Dendritic cell treated with granulocyte-macrophage colony-stimulating factor and Interleukin-4, amounts not matched to agents 40 ng/mL and 50 ng/mL, for 4 days (primary cell): ENCODE measurements at regions not wholly inside any gene's neighbourhood (a gene's known extent, or its start where the extent isn't known, plus 50 kb on each side); places are given as distances from the start of the nearest gene placed in this dataset.
"Not testable (repeated sequence)": the region's sequence is repeated elsewhere in the genome, so short reads cannot be mapped to it uniquely, and the experiment has no call there.

ENCODE experiments used
- H3K27ac Mint-ChIP-seq: one replicate; pipeline ENCODE4 v1.8.0; 2022; ENCODE audit warnings: mild to moderate bottlenecking, mixed read lengths
- H3K27me3 Mint-ChIP-seq: one replicate; pipeline ENCODE4 v1.8.0; 2022; ENCODE audit warnings: mild to moderate bottlenecking, mixed read lengths
- H3K36me3 Mint-ChIP-seq: one replicate; pipeline ENCODE4 v1.8.0; 2022; ENCODE audit warnings: low read depth, mixed read lengths
- H3K4me1 Mint-ChIP-seq: one replicate; pipeline ENCODE4 v1.8.0; 2022; ENCODE audit warnings: low read depth, mixed read lengths
- H3K4me3 Mint-ChIP-seq: one replicate; pipeline ENCODE4 v1.8.0; 2022; ENCODE audit warnings: mild to moderate bottlenecking, moderate library complexity, mixed read lengths
- H3K9me3 Mint-ChIP-seq: one replicate; pipeline ENCODE4 v1.8.0; 2022; ENCODE audit warnings: mixed read lengths
- intact Hi-C: fragments of 100-400 bp; cut with micrococcal nuclease; formaldehyde crosslinking; loops from one replicate; pipeline ENCODE4 v1.15.0; 2022

GRCh38 chrX:149420566-149420965, 84.5 kb downstream of the IDS start:
- H3K27ac Mint-ChIP-seq, H3K36me3 Mint-ChIP-seq, intact Hi-C loops, H3K4me1 Mint-ChIP-seq, H3K4me3 Mint-ChIP-seq, H3K27me3 Mint-ChIP-seq: not testable (repeated sequence)
- H3K9me3 Mint-ChIP-seq, result peaks cover 13% of the 10 kb centered on the region

GRCh38 chrX:149398027-149398426, 107.1 kb downstream of the IDS start:
- Mint-ChIP-seq H3K4me1 (no peaks in the 10 kb centered on the region), H3K4me3 (no peak overlapping the region), H3K27ac (no peak overlapping the region), H3K27me3 (no peaks in the 10 kb centered on the region), H3K9me3 (no peaks in the 10 kb centered on the region), H3K36me3 (no peaks in the 10 kb centered on the region)
- intact Hi-C loops, result no loop called here

DNA sequence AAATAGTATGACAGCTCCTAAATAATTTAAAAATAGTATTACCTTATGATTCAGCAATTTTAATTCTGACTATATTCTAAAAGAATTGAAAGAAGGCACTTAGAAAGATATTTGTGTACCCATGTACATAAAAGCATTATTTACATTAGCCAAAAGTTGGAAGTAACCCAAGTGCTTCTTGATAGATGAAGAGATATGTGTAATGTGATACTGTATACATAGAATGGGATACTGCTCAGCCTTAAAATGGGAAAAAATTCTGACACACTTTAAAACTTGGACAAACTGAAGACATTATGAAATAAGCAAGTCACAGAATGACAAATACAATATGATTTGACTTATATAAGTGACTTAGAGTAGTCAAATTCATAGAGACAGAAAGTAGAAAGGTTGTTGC, 112.2 kb downstream of the IDS start:
- no peaks in the 10 kb centered on the region for H3K4me1 Mint-ChIP-seq
- intact Hi-C loops, result no loop called here
- H3K36me3 Mint-ChIP-seq, result no peaks in the 10 kb centered on the region
- H3K27ac Mint-ChIP-seq, result no peak overlapping the region
- H3K4me3 Mint-ChIP-seq, result no peak overlapping the region
- H3K27me3 Mint-ChIP-seq, result no peaks in the 10 kb centered on the region
- no peaks in the 10 kb centered on the region for H3K9me3 Mint-ChIP-seq

GRCh38 chrX:149383852-149384251, 121.3 kb downstream of the IDS start:
- Mint-ChIP-seq H3K27ac (no peak overlapping the region), H3K4me3 (no peak overlapping the region), H3K36me3 (no peaks in the 10 kb centered on the region), H3K27me3 (no peaks in the 10 kb centered on the region), H3K4me1 (no peaks in the 10 kb centered on the region), H3K9me3 (no peaks in the 10 kb centered on the region)
- intact Hi-C loops, result no loop called here

- Mint-ChIP-seq H3K27ac (no peak overlapping the region), H3K4me1 (no peaks in the 10 kb centered on the region)
Observed at GRCh38 chrX:149374751-149375150, 130.4 kb downstream of the IDS start.

DNA sequence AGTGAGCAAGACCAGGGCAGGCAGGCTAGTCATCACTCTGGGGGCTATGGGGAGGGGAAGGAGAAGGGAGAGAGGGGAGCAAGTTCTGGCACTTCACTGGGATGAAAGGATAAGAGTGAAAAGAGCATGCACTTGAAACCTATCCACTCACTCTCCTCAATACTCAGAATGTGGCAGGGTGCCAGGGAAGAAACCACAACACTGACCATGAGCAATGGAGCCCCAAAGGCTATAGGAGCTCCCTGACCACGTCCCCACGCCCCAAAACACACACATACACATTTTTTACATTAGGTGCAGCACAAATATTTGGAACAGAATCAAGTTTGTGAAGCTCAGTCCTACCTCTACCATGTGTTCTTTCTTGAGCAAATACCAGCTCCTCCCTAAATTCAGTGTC, 132.2 kb downstream of the IDS start:
- no peak overlapping the region for H3K27ac Mint-ChIP-seq
- no peaks in the 10 kb centered on the region for H3K36me3 Mint-ChIP-seq
- no peak overlapping the region for H3K4me3 Mint-ChIP-seq
- no peaks in the 10 kb centered on the region for H3K9me3 Mint-ChIP-seq
- intact Hi-C loops, result no loop called here
- no peaks in the 10 kb centered on the region for H3K27me3 Mint-ChIP-seq
- no peaks in the 10 kb centered on the region for H3K4me1 Mint-ChIP-seq

More at GRCh38 chrX:149374751-149375150, 130.4 kb downstream of the IDS start:
- Mint-ChIP-seq H3K9me3 (no peaks in the 10 kb centered on the region), H3K36me3 (no peaks in the 10 kb centered on the region), H3K27me3 (no peaks in the 10 kb centered on the region), H3K4me3 (no peak overlapping the region)
- intact Hi-C loops, result no loop called here

- Mint-ChIP-seq H3K27me3 (no peaks in the 10 kb centered on the region), H3K36me3 (no peaks in the 10 kb centered on the region), H3K4me3 (no peak overlapping the region), H3K4me1 (no peaks in the 10 kb centered on the region), H3K9me3 (no peaks in the 10 kb centered on the region), H3K27ac (no peak overlapping the region)
- intact Hi-C loops, result no loop called here
Observed at GRCh38 chrX:149371986-149372385, 133.1 kb downstream of the IDS start.

GRCh38 chrX:149370097-149370496, 135.0 kb downstream of the IDS start:
- no peaks in the 10 kb centered on the region for H3K4me1 Mint-ChIP-seq
- no peak overlapping the region for H3K4me3 Mint-ChIP-seq
- intact Hi-C loops, result no loop called here
- H3K36me3 Mint-ChIP-seq, result no peaks in the 10 kb centered on the region
- no peak overlapping the region for H3K27ac Mint-ChIP-seq
- H3K9me3 Mint-ChIP-seq, result no peaks in the 10 kb centered on the region
- no peaks in the 10 kb centered on the region for H3K27me3 Mint-ChIP-seq

DNA sequence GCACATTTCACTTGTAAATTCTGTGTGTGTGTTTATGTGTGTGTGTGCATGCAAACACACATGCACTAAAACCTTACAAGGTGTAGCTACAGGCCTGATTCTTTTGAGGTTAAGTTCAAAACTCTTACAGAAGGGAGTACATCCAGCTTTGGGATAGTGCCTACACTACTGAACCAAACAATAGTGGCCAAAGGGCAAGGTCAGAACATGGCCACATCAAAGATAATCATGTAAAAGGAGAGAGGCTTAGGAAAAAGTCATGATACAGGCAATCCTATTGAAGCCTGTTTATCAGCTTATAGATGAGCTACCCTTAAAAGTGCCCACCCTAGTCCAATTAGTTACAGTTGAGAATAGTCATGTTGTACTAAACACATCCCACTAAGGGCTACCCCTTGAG, 139.6 kb downstream of the IDS start:
- no peaks in the 10 kb centered on the region for H3K4me1 Mint-ChIP-seq
- H3K36me3 Mint-ChIP-seq, result no peaks in the 10 kb centered on the region

DNA sequence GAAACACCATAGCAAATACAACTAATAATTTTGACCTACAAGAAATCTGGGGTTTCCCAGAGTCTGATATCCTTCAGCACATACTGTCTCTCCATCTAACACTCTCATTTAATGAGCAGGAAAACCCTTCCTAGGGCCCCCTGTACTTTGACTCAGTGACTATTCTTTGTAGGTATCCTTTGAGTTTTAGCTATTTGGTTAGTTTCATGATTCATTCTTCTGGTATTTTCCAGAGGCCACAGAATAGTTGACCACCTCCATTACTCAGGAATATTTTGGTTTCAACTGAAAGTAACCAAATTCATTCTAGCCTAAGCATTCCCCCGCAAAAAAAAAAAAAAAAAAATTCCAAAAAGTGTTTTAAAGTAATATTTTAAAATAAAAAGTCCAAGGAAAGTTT, 140.0 kb downstream of the IDS start:
- intact Hi-C loops, result no loop called here

More for the DNA sequence above, 139.6 kb downstream of the IDS start:
- intact Hi-C loops, result no loop called here
- no peaks in the 10 kb centered on the region for H3K9me3 Mint-ChIP-seq
- no peak overlapping the region for H3K27ac Mint-ChIP-seq
- no peak overlapping the region for H3K4me3 Mint-ChIP-seq
- H3K27me3 Mint-ChIP-seq, result no peaks in the 10 kb centered on the region

DNA sequence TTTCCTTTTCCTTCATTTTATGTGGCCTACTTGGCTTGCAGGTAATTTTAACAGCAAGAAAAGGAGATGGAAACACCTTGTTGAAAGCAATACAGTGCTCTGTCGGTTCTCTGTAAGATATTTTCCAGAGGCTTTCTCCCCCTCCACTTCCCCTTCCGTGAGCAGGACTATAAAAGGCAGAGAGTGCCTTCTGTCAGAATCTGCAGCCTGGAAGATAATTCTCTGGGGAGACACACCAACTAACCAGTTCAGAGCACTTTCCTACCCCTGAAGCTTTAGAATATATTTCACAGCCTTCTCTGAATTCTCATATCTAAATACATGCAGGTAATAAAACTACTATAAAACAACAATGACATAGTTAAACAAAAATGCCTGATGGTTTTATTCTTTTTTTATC, 141.1 kb downstream of the IDS start:
- H3K27ac Mint-ChIP-seq, result no peak overlapping the region
- H3K4me3 Mint-ChIP-seq, result no peak overlapping the region
- H3K4me1 Mint-ChIP-seq, result no peaks in the 10 kb centered on the region
- intact Hi-C loops, result no loop called here
- no peaks in the 10 kb centered on the region for H3K9me3 Mint-ChIP-seq
- H3K27me3 Mint-ChIP-seq, result no peaks in the 10 kb centered on the region
- no peaks in the 10 kb centered on the region for H3K36me3 Mint-ChIP-seq

More for the DNA sequence above, 140.0 kb downstream of the IDS start:
- Mint-ChIP-seq H3K36me3 (no peaks in the 10 kb centered on the region), H3K27me3 (no peaks in the 10 kb centered on the region), H3K9me3 (no peaks in the 10 kb centered on the region), H3K4me1 (no peaks in the 10 kb centered on the region), H3K4me3 (no peak overlapping the region), H3K27ac (no peak overlapping the region)

GRCh38 chrX:149346306-149346705, 158.8 kb downstream of the IDS start:
- Mint-ChIP-seq H3K4me3 (no peak overlapping the region), H3K36me3 (no peaks in the 10 kb centered on the region), H3K27ac (no peak overlapping the region), H3K9me3 (no peaks in the 10 kb centered on the region), H3K27me3 (no peaks in the 10 kb centered on the region), H3K4me1 (no peaks in the 10 kb centered on the region)
- intact Hi-C loops, result no loop called here

- H3K4me1 Mint-ChIP-seq, result no peaks in the 10 kb centered on the region
- H3K9me3 Mint-ChIP-seq, result peaks cover 7% of the 10 kb centered on the region
- no peak overlapping the region for H3K27ac Mint-ChIP-seq
- no peaks in the 10 kb centered on the region for H3K27me3 Mint-ChIP-seq
- no peaks in the 10 kb centered on the region for H3K36me3 Mint-ChIP-seq
- H3K4me3 Mint-ChIP-seq, result no peak overlapping the region
- intact Hi-C loops, result no loop called here
Observed at GRCh38 chrX:149322316-149322715, 182.8 kb downstream of the IDS start.

GRCh38 chrX:149313871-149314371, 191.2 kb downstream of the IDS start:
- intact Hi-C loops, result no loop called here
- H3K27me3 Mint-ChIP-seq, result no peaks in the 10 kb centered on the region
- no peak overlapping the region for H3K4me3 Mint-ChIP-seq
- peaks cover 4% of the 10 kb centered on the region for H3K9me3 Mint-ChIP-seq
- no peaks in the 10 kb centered on the region for H3K36me3 Mint-ChIP-seq
- no peak overlapping the region for H3K27ac Mint-ChIP-seq
- no peaks in the 10 kb centered on the region for H3K4me1 Mint-ChIP-seq

DNA sequence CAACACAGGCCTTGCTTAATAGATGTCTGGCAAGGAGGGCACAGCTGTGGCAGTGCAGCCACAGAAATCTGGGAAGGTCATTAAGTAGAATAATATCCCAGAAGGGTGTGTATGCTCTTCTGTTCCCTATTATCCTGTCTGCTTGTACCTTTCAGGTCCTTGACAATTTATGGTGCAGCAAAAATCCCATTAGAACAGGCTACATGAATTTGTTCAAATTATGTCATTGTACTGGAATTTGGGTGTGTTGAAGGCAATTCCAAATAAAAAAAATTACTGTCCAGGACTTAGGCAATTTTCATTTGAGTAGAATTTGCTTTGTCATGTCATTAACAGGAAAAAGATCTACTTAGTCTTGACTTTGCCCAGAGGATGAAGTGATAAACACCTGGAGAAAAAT, 192.1 kb downstream of the IDS start:
- intact Hi-C loops, result no loop called here
- no peaks in the 10 kb centered on the region for H3K36me3 Mint-ChIP-seq
- H3K9me3 Mint-ChIP-seq, result no peaks in the 10 kb centered on the region
- no peak overlapping the region for H3K27ac Mint-ChIP-seq
- no peaks in the 10 kb centered on the region for H3K4me1 Mint-ChIP-seq
- no peak overlapping the region for H3K4me3 Mint-ChIP-seq
- no peaks in the 10 kb centered on the region for H3K27me3 Mint-ChIP-seq
